PC-9 (cell line): ENCODE measurements at regions not wholly inside any gene's neighbourhood (a gene's known extent, or its start where the extent isn't known, plus 50 kb on each side); places are given as distances from the start of the nearest gene placed in this dataset.

Source experiments
- CTCF ChIP-seq: fragments of 200-600 bp; sonication (generic); conservative IDR thresholded peaks from 2 replicates; pipeline ENCODE4 v1.6.1; 2017; ENCODE audit warnings: mixed run types, antibody characterized with exemption, mild to moderate bottlenecking, moderate library complexity
- EZH2 ChIP-seq: fragments of 200-600 bp; sonication (generic); IDR thresholded peaks from 2 replicates; pipeline ENCODE4 v1.8.0; 2017; ENCODE audit warnings: antibody characterized with exemption, low read depth

- TF ChIP-seq CTCF (no peak), EZH2 (no peak)
These were observed 521.3 kb upstream of the ZNF608 start for GRCh38 chr5:125267636-125268248.
